Upper lobe of right lung (tissue), 1 donor: ENCODE measurements at regions not wholly inside any gene's neighbourhood (a gene's known extent, or its start where the extent isn't known, plus 50 kb on each side); places are given as distances from the start of the nearest gene placed in this dataset.

Experiments
- ATAC-seq: fragments of 200-7000 bp; cut with Tn5 transposase; one replicate; pipeline ENCODE4 v1.9.1; 2020; ENCODE audit warnings: mild to moderate bottlenecking, moderate library complexity
- DNase-seq: peaks from one replicate; pipeline ENCODE4 v3.0.0-alpha.2; 2020
- H3K27ac ChIP-seq: fragments of 200-600 bp; one replicate; pipeline ENCODE4 v1.8.0; 2022
- H3K27me3 ChIP-seq: fragments of 200-600 bp; one replicate; pipeline ENCODE4 v1.8.0; 2022; ENCODE audit warnings: mild to moderate bottlenecking
- H3K36me3 ChIP-seq: fragments of 200-600 bp; one replicate; pipeline ENCODE4 v1.8.0; 2022
- H3K4me1 ChIP-seq: fragments of 200-600 bp; one replicate; pipeline ENCODE4 v1.8.0; 2022
- H3K4me3 ChIP-seq: fragments of 200-600 bp; one replicate; pipeline ENCODE4 v1.8.0; 2022; ENCODE audit warnings: mild to moderate bottlenecking
- H3K9me3 ChIP-seq: fragments of 200-600 bp; one replicate; pipeline ENCODE4 v1.8.0; 2022
- intact Hi-C: fragments of 100-400 bp; cut with DNase I; formaldehyde crosslinking; loops from one replicate; pipeline ENCODE4 v1.11.0; 2022
- TF ChIP-seq, protein P1 (sequence below): fragments of 200-600 bp; IDR thresholded peaks from one replicate; pipeline ENCODE4 v1.8.0; 2022; ENCODE audit warnings: antibody characterized with exemption
- donor health status: DM: no; HTN: yes; CAD: no; lungs with severe emphysema.

DNA sequence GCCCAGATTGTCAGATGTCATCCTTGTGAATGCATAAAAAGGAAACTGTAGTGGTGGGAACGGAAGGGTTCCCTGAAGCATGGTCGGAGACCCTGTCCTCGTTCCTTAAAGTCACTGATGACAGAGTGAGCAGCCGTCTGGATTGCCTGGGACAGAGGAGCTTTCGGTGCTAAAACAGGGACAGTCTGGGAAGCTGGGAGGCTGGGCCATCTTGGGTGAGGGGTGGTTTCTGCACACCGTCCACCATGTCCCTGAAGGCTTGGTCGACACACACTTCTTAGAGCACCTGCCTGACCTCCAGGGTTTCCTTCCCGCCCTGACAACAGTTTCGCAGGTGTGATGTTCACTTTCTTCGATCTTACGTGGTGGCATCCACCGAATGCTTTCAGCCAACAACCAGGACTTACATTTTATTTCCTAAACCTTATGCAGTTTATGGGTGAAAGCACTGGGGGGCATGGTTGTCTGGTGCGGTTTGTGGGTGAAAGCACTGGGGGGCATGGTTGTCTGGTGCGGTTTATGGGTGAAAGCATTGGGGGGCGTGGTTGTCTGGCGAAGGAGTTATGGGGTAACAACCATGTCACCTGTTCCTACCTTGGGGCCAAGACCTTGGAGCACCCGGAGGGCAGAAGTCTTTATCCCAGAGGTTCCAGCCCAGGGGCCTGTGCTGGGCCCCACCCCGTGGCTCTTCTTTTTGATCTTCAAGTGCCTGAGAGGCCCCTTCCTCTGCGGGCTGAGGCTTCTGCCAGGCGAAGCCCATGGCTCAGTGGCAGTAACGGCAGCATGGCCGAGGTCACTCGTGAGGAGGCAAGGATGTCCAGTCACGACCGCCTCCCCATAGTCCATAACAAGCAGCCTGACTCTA, 81.7 kb upstream of the FRMD1 start:
- peaks cover 9% of the 10 kb centered on the region for H3K4me1 ChIP-seq
- no peak overlapping the region for H3K27ac ChIP-seq
- TF ChIP-seq, protein P1, sequence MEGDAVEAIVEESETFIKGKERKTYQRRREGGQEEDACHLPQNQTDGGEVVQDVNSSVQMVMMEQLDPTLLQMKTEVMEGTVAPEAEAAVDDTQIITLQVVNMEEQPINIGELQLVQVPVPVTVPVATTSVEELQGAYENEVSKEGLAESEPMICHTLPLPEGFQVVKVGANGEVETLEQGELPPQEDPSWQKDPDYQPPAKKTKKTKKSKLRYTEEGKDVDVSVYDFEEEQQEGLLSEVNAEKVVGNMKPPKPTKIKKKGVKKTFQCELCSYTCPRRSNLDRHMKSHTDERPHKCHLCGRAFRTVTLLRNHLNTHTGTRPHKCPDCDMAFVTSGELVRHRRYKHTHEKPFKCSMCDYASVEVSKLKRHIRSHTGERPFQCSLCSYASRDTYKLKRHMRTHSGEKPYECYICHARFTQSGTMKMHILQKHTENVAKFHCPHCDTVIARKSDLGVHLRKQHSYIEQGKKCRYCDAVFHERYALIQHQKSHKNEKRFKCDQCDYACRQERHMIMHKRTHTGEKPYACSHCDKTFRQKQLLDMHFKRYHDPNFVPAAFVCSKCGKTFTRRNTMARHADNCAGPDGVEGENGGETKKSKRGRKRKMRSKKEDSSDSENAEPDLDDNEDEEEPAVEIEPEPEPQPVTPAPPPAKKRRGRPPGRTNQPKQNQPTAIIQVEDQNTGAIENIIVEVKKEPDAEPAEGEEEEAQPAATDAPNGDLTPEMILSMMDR: no peak
- no peaks in the 10 kb centered on the region for H3K36me3 ChIP-seq
- H3K27me3 ChIP-seq: no peaks in the 10 kb centered on the region
- no peaks in the 10 kb centered on the region for H3K9me3 ChIP-seq
- DNase-seq: no peak
- ATAC-seq: no peak
- no peak overlapping the region for H3K4me3 ChIP-seq
- intact Hi-C loops: no loop called here

DNA sequence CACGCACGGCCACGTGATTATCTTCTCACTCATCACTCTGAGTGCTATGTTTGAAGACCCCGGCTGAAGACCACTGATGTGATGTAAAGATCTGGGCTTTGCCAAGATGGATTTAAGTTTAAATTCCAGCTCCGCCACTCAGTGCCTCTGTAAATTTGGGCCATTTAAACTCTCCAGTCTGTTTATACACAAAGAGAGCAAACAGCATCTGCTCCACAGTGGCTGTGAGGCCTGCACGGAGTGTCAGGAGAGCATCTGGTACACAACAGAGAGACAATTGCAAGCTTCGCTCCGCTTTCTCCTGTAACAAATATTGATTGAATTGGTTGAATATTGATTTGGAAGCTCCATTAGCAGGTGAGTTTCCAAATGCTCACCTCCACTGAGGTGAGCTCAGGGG, 80.5 kb upstream of the FRMD1 start:
- intact Hi-C loops: no loop called here
- ATAC-seq: no peak

DNA sequence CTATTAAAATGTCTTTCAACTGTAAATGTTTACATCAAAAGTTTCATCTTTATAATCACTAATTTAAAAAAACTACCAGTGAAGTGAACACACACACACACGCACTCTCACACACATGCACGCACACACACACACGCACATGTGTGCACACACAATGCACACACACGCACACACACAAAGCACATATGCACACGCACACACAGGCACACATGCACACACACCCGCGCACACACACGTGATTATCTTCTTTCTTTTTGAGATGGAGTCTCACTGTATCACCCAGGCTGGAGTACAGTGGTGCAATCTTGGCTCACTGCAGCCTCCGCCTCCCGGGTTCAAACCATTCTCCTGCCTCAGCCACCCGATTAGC, 80.0 kb upstream of the FRMD1 start:
- Histone ChIP-seq H3K4me3 (no peak overlapping the region), H3K36me3 (no peaks in the 10 kb centered on the region), H3K4me1 (peaks cover 9% of the 10 kb centered on the region), H3K27ac (no peak overlapping the region), H3K27me3 (no peaks in the 10 kb centered on the region), H3K9me3 (no peaks in the 10 kb centered on the region)
- DNase-seq: no peak
- intact Hi-C loops: no loop called here
- TF ChIP-seq, protein P1: no peak
- ATAC-seq: no peak

More for the DNA sequence above, 80.5 kb upstream of the FRMD1 start:
- DNase-seq: no peak
- TF ChIP-seq, protein P1: no peak
- H3K27ac ChIP-seq: no peak overlapping the region
- no peaks in the 10 kb centered on the region for H3K36me3 ChIP-seq
- H3K27me3 ChIP-seq: no peaks in the 10 kb centered on the region
- no peak overlapping the region for H3K4me3 ChIP-seq
- peaks cover 9% of the 10 kb centered on the region for H3K4me1 ChIP-seq
- H3K9me3 ChIP-seq: no peaks in the 10 kb centered on the region

DNA sequence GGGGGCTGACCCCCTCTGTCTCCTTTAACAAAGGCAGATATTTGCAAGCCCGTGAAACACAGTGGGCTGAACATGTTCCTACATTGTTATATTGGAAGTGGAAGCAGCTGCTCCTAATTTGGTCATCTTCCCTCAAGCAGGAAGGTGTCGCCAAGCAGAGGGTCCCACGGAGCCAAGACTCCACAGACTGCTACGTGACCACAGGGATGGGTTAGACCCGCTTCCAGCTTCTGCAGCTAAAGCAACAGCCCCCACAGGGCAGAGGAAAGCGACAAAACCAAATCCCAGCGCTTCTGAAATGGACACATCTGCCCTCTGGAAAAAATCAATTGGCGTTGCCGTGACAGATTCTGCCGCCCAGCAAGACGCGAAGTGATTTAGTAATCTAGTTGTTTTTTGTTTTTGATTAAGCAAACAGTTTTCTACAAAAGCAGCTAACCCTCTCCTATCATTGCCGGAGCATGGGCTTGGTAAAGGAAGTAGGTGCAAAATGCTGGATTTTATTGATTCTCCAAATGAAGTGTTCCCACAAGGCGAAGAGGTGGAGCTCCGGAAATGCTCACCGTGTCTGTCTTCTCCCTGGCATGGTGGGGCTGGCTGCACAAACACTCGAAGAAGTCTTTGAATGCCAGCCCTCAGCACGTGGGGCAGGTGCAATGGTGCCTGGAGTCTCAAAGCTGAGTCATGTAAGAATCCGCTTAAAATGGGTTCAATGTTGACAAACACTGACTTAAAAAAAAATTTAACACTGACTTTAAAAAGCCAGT, 79.4 kb upstream of the FRMD1 start:
- Histone ChIP-seq H3K4me1 (peaks cover 9% of the 10 kb centered on the region), H3K27me3 (no peaks in the 10 kb centered on the region), H3K9me3 (no peaks in the 10 kb centered on the region), H3K27ac (no peak overlapping the region), H3K36me3 (no peaks in the 10 kb centered on the region), H3K4me3 (no peak overlapping the region)
- DNase-seq (no peak), ATAC-seq (peak; percentile 61)
- TF ChIP-seq, protein P1: no peak
- intact Hi-C loops: no loop called here

DNA sequence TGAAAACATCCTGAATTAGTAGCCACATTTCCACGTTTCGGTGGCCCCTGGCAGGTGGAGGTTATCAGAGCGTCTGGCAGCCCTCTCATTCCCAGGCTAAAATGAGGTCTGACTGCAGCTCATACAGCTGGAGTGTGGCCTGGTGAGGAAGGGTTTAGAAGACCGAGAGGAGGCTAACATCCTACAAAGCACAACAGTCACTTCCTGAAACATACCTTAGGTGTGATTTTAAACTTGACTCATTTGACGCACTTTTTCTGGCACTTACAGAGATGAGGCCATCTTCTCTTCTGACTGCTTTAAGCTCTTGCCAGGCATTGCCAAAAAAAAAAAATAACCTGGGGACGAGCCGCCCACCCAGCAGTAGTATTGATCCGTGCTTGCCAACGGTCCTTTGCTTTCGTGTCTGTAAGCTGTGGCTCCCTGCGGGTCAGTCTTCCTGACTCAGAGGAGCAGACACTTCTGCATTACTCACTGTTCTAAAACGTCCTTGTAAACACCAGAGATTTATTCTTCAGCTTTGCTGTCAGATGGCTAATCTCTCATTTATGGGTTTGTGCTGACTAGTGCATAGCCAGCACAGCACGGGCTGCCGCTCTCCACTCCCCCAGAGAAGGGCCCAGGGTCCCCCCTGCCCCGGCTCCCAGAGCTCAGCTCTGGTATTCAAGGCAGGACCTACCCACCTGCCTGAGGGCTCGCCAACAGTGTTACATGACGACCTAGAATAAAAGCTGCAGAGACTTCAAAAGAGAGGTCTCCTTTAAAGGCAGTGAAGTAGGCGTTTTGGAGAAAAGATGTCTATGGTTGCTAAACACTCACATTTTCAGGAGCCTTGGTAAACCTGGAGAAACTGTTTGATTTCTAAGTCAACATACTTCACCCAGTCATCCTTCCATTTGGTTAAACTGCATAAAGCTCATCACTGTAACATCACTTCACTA, 78.5 kb upstream of the FRMD1 start:
- no peaks in the 10 kb centered on the region for H3K9me3 ChIP-seq
- H3K27ac ChIP-seq: no peak overlapping the region
- ATAC-seq (no peak), DNase-seq (no peak)
- no peaks in the 10 kb centered on the region for H3K36me3 ChIP-seq
- intact Hi-C loops: no loop called here
- H3K4me3 ChIP-seq: no peak overlapping the region
- peaks cover 9% of the 10 kb centered on the region for H3K4me1 ChIP-seq
- H3K27me3 ChIP-seq: no peaks in the 10 kb centered on the region
- TF ChIP-seq, protein P1: no peak
